Stomach (tissue), 8 donors: ENCODE measurements at regions not wholly inside any gene's neighbourhood (a gene's known extent, or its start where the extent isn't known, plus 50 kb on each side); places are given as distances from the start of the nearest gene placed in this dataset.

Experiments
- DNase-seq, 2 donors: peaks; one replicate each; pipeline versions ENCODE4 v3.0.0 to v3.0.0-alpha.2; 2013 to 2019
- H3K27ac ChIP-seq, 5 donors: fragments of 200-600 bp in 4 of 5; sonication (generic) in 4 of 5; one replicate each; pipeline ENCODE4 v1.5.1; 2013 to 2019; ENCODE audit warnings: mild to moderate bottlenecking in 1 of 5, moderate library complexity in 1 of 5
- H3K27me3 ChIP-seq, 3 donors: fragments of 200-600 bp; sonication (generic); one replicate each; pipeline ENCODE4 v1.5.1; 2017 to 2019; ENCODE audit warnings: mixed run types in 1 of 3
- H3K36me3 ChIP-seq, 4 donors: fragments of 200-600 bp; sonication (generic); 1 replicate in 3 of 4; 2 replicates in 1 of 4; pipeline ENCODE4 v1.5.1; 2016 to 2019
- H3K4me1 ChIP-seq, 4 donors: fragments of 200-600 bp; sonication (generic); one replicate each; pipeline ENCODE4 v1.5.1; 2016 to 2019
- H3K4me3 ChIP-seq, 4 donors: fragments of 200-600 bp; sonication (generic) in 3 of 4; one replicate each; pipeline ENCODE4 v1.5.1; 2016 to 2019; ENCODE audit warnings: mild to moderate bottlenecking in 1 of 4
- H3K9me3 ChIP-seq, 4 donors: fragments of 200-600 bp; sonication (generic); one replicate each; pipeline ENCODE4 v1.5.1; 2016 to 2019
- EP300 ChIP-seq: sonication (generic); formaldehyde crosslinking; IDR thresholded peaks from one replicate; pipeline ENCODE4 v1.6.1; 2017; ENCODE audit warnings: antibody characterized with exemption
- POLR2A ChIP-seq, 4 donors: fragments of 450-650 bp; IDR thresholded peaks; one replicate each; pipeline ENCODE4 v1.6.1; 2016; ENCODE audit warnings: antibody characterized with exemption in 4 of 4, control low read depth in 2 of 4, mild to moderate bottlenecking in 1 of 4, moderate library complexity in 1 of 4
- POLR2AphosphoS5 ChIP-seq, 3 donors: sonication (generic); formaldehyde crosslinking; IDR thresholded peaks; one replicate each; pipeline ENCODE4 v1.6.1; 2016; ENCODE audit warnings: antibody characterized with exemption in 3 of 3
- WGBS, 5 donors: extraction: QIAGEN DNeasy Blood & Tissue Kit in 3 of 5; methylation state at CpG; one replicate each; pipeline versions ENCODE4 v1.1.5 to v1.1.7; 2013 to 2018; 5-methylcytosine and 5-hydroxymethylcytosine counted together
- intact Hi-C: fragments of 100-400 bp; cut with DNase I; formaldehyde crosslinking; loops from one replicate; pipeline ENCODE4 v1.15.1; 2023; ENCODE audit warnings: low total_unique reads
- TF ChIP-seq, protein P1 (sequence below), 7 experiments: fragments of 450-650 bp in 4 of 7; fragments of 200-600 bp in 3 of 7; sonication (generic) in 3 of 7; IDR thresholded peaks; one replicate each; pipeline ENCODE4 v1.5.1; 2016 to 2019; ENCODE audit warnings: antibody characterized with exemption in 7 of 7, control low read depth in 2 of 7, mild to moderate bottlenecking in 1 of 7
- donor health status: healthy with polysubstance abuse.
- donor health status: Bipolar disorder and iron deficiency.
- donor health status: healthy.

DNA sequence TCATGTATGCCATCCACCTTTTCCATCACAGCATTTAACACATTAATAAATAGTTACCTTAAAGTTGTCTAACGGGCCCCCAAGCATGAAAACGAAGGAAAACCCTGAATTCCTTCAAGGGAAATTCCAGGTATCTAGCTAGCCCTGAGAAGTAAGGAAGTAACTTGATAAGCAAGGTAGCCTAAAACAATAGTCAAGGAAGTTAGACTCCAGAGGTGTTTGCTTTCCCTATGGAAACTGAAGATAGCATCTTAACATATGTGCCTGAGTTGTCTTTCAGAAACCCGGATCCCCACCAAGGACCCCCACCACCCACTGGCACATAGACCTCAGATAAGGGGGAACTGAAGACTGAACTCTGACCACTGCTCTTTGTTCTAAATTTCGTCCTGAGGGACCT is 127.4 kb downstream of the TBXT start:
- intact Hi-C loops, result no loop called here
- TF ChIP-seq POLR2A (IDR thresholded peaks at IDR 0.05), result no peak
- TF ChIP-seq, protein P1, sequence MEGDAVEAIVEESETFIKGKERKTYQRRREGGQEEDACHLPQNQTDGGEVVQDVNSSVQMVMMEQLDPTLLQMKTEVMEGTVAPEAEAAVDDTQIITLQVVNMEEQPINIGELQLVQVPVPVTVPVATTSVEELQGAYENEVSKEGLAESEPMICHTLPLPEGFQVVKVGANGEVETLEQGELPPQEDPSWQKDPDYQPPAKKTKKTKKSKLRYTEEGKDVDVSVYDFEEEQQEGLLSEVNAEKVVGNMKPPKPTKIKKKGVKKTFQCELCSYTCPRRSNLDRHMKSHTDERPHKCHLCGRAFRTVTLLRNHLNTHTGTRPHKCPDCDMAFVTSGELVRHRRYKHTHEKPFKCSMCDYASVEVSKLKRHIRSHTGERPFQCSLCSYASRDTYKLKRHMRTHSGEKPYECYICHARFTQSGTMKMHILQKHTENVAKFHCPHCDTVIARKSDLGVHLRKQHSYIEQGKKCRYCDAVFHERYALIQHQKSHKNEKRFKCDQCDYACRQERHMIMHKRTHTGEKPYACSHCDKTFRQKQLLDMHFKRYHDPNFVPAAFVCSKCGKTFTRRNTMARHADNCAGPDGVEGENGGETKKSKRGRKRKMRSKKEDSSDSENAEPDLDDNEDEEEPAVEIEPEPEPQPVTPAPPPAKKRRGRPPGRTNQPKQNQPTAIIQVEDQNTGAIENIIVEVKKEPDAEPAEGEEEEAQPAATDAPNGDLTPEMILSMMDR (IDR thresholded peaks at IDR 0.05), result no peak
- TF ChIP-seq EP300, result no peak
- TF ChIP-seq POLR2AphosphoS5 (IDR thresholded peaks at IDR 0.05), result no peak
- Histone ChIP-seq H3K36me3 (no peaks in the 10 kb centered on the region), H3K27me3 (no peaks in the 10 kb centered on the region), H3K27ac (no peak overlapping the region), H3K4me1 (no peaks in the 10 kb centered on the region), H3K4me3 (no peak overlapping the region), H3K9me3 (peaks cover 0 to 6% (median 4%) of the 10 kb centered on the region in 4 donors)
- 22 to 40% (median 31%) methylated on average over 4 of the region's 4 CpGs for WGBS, 5 donors
- no peak for DNase-seq

DNA sequence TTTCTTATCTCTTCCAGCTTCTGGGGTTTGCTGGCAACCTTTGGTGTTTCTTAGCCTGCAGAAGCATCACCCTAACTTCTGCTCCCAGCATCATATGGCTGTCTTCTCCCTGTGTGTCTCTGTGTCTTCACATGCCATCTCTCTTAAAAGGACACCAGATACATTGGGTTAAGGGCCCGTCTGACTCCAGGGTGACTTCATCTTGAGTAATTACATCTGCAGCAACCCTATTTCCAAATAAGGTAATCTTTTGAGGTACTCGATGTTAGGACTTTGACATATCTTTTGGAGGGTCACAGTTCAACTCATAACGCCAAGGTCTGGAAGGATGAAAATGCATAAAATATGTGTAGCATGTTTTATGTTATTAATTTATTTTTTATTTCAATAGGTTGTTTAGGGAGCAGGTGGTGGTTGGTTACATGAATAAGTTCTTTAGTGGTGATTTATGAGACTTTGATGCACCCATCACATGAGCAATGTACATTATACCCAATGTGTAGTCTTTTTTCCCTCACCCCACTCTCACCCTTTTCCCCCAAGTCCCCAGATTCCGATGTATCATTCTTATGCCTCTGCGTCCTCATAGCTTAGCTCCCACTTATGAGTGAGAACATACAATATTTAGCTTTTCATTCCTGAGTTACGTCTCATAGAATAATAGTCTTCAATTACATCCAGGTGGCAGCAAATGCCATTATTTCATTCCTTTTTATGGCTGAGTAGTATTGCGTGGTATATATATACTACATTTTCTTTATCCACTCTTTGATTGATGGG is 131.1 kb downstream of the TBXT start:
- Histone ChIP-seq H3K36me3 (no peaks in the 10 kb centered on the region), H3K9me3 (peaks cover 0 to 6% (median 4%) of the 10 kb centered on the region in 4 donors), H3K27ac (no peak overlapping the region), H3K4me3 (no peak overlapping the region), H3K4me1 (peaks cover 0 to 5% (median 0%) of the 10 kb centered on the region in 4 donors), H3K27me3 (no peaks in the 10 kb centered on the region)
- intact Hi-C loops, result no loop called here
- 72 to 84% (median 79%) methylated on average over 7 of the region's 7 CpGs for WGBS, 5 donors
- no peak for TF ChIP-seq POLR2AphosphoS5 (IDR thresholded peaks at IDR 0.05)
- no peak for TF ChIP-seq EP300
- TF ChIP-seq POLR2A (IDR thresholded peaks at IDR 0.05), result no peak
- TF ChIP-seq, protein P1 (IDR thresholded peaks at IDR 0.05), result no peak
- no peak for DNase-seq

DNA sequence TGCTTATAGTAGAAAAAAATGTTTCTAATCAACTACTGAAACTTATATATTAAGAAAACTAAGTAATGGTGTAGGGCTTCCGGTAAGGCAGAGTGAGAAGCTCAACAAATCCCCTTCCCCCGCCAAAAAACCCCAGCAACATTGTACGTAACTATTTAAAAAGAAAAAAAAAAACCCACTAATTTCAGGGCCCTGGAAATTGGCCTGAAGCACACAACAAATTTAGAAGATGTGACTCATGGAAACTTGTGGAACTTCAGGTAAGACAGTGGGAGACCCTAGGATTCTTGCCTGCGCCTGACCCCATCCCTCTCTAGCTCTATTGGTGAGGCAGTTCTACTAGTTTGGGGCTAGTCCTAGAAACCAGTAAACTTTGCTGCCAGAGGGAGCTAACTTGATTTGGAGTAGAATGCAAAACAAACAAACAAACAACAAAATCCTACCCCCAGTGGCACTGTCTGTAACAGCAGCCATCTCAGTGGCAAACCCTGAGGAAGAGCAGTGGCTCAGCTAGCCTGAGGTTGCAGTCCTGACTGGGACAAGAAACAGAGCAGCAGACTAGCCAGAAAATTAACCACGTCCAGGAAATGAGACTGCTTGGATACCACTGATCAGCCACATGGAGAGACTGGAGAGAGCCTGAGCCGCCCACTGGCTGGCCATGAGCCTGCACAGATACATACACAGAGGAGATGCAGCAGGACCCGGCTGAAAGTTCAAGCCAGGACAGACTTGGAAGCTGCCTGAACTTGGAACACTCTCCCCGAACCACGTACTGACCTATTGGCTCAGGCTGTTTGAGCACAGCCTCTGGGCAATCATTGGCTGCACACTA is 135.1 kb downstream of the TBXT start:
- peaks cover 0 to 3% (median under 1%) of the 10 kb centered on the region in 4 donors for H3K9me3 ChIP-seq
- intact Hi-C loops, result no loop called here
- no peak for TF ChIP-seq POLR2A (IDR thresholded peaks at IDR 0.05)
- peak; percentile 2 for TF ChIP-seq EP300
- TF ChIP-seq, protein P1 (IDR thresholded peaks at IDR 0.05), result no peak
- TF ChIP-seq POLR2AphosphoS5 (IDR thresholded peaks at IDR 0.05), result peak in 1 of 3 donors; percentile 9
- no peaks in the 10 kb centered on the region for H3K36me3 ChIP-seq
- peaks cover 0 to 5% (median 0%) of the 10 kb centered on the region in 4 donors for H3K4me1 ChIP-seq
- H3K27me3 ChIP-seq, result no peaks in the 10 kb centered on the region
- no peak overlapping the region for H3K27ac ChIP-seq
- 51 to 62% (median 58%) methylated on average over 9 of the region's 9 CpGs for WGBS, 5 donors
- no peak overlapping the region for H3K4me3 ChIP-seq
- DNase-seq, result peak in 1 of 2 donors; percentile 51

DNA sequence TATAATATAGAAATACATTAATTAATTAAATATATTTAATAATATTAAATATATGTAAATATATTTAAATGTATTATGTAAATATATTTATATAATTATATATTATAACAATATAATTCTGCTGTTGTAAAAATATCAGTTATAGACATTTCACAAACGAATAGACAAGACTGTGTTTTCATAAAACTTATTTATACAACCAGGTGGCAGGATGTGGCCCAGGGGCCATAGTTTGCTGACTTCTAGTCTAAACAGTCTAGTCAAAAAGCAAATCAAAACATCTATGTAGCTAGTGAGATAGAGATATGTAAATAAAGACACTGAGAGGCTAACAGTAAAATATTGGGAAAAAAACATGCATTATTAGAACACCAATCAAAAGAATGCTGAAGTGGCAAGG is 136.4 kb downstream of the TBXT start:
- WGBS, 5 donors, result 37 to 53% (median 44%) methylated on average over 1 of the region's 1 CpG
- Histone ChIP-seq H3K36me3 (no peaks in the 10 kb centered on the region), H3K27ac (no peak overlapping the region), H3K27me3 (no peaks in the 10 kb centered on the region), H3K4me1 (peaks cover 0 to 5% (median 0%) of the 10 kb centered on the region in 4 donors), H3K4me3 (no peak overlapping the region), H3K9me3 (no peaks in the 10 kb centered on the region)
- no peak for TF ChIP-seq POLR2A (IDR thresholded peaks at IDR 0.05)
- TF ChIP-seq POLR2AphosphoS5 (IDR thresholded peaks at IDR 0.05), result no peak
- TF ChIP-seq EP300, result no peak
- TF ChIP-seq, protein P1 (IDR thresholded peaks at IDR 0.05), result no peak
- DNase-seq, result no peak
- intact Hi-C loops, result no loop called here
